B cell (primary cell): ENCODE measurements at regions not wholly inside any gene's neighbourhood (a gene's known extent, or its start where the extent isn't known, plus 50 kb on each side); places are given as distances from the start of the nearest gene placed in this dataset.

Experiments
- ATAC-seq: fragments of 200-7000 bp; cut with Tn5 transposase; one replicate; pipeline ENCODE4 v1.10.0; 2021; ENCODE audit warnings: low read depth, mild to moderate bottlenecking, moderate number of reproducible peaks, moderate library complexity
- CTCF ChIA-PET: fragments of 350-600 bp; sonication (Branson Sonifier 250); formaldehyde crosslinking; loops from one replicate; lab custom pipeline; 2021; ENCODE audit warnings: antibody characterized with exemption, inconsistent platforms; lab: Charles Lee
- POLR2A ChIA-PET: fragments of 350-600 bp; sonication (Branson Sonifier 250); formaldehyde crosslinking; loops from one replicate; lab custom pipeline; 2021; ENCODE audit warnings: antibody characterized with exemption; lab: Charles Lee
- DNase-seq: peaks from one replicate; pipeline ENCODE4 v3.0.0; 2013
- H2AFZ ChIP-seq: 2 replicates; pipeline ENCODE4 v1.6.1; 2012; ENCODE audit warnings: mild to moderate bottlenecking, low read depth, low read length; ENCODE audit not compliant: insufficient read depth, poor library complexity, severe bottlenecking
- H3K27ac ChIP-seq, 2 donors: 1 replicate in 1 of 2; 2 replicates in 1 of 2; pipeline ENCODE4 v1.5.1; 2012 to 2013; ENCODE audit warnings: low read length in 2 of 2, mild to moderate bottlenecking in 2 of 2, moderate library complexity in 1 of 2
- H3K27me3 ChIP-seq, 4 experiments: fragments of 200-600 bp in 1 of 4; sonication (generic) in 1 of 4; replicated peaks in 1 of 4; 1 replicate in 2 of 4; 2 replicates in 2 of 4; pipeline versions ENCODE4 v1.6.1 to v1.7.0; 2013 to 2016; ENCODE audit warnings: low read length in 3 of 4, mild to moderate bottlenecking in 2 of 4, mixed read lengths in 1 of 4, moderate library complexity in 1 of 4; ENCODE audit not compliant: insufficient read depth in 4 of 4, control insufficient read depth in 3 of 4; ENCODE audit errors: control extremely low read depth in 1 of 4
- H3K36me3 ChIP-seq, 2 experiments: replicated peaks in 1 of 2; 1 replicate in 1 of 2; 2 replicates in 1 of 2; pipeline versions ENCODE4 v1.6.1 to v1.7.1; 2013; ENCODE audit warnings: low read length in 1 of 2; ENCODE audit not compliant: insufficient read depth in 2 of 2, control insufficient read depth in 1 of 2; ENCODE audit errors: control extremely low read depth in 1 of 2, extremely low read depth in 1 of 2
- H3K4me1 ChIP-seq, 2 donors: fragments of 200-600 bp in 1 of 2; sonication (generic) in 1 of 2; 1 replicate in 1 of 2; 2 replicates in 1 of 2; pipeline versions ENCODE4 v1.5.1 to v1.6.1; 2013 to 2017; ENCODE audit warnings: low read length in 2 of 2; ENCODE audit not compliant: control insufficient read depth in 2 of 2, insufficient read depth in 2 of 2
- H3K4me2 ChIP-seq: replicated peaks from 2 replicates; pipeline ENCODE3; 2012; ENCODE audit warnings: mild to moderate bottlenecking, low read depth, low read length; ENCODE audit not compliant: poor library complexity, severe bottlenecking
- H3K4me3 ChIP-seq, 5 experiments: fragments of 200-600 bp in 1 of 5; sonication (generic) in 1 of 5; 1 replicate in 3 of 5; 2 replicates in 2 of 5; pipeline versions ENCODE4 v1.5.1 to v1.7.0; 2011 to 2016; ENCODE audit warnings: low read length in 4 of 5, mild to moderate bottlenecking in 4 of 5, low read depth in 2 of 5, control low read depth in 1 of 5, moderate library complexity in 1 of 5; ENCODE audit not compliant: insufficient read depth in 1 of 5; ENCODE audit errors: control extremely low read depth in 1 of 5, extremely low read depth in 1 of 5
- H3K79me2 ChIP-seq: fragments of 200-600 bp; sonication (generic); one replicate; pipeline ENCODE4 v1.6.0; 2016; ENCODE audit warnings: low read length; ENCODE audit not compliant: control insufficient read depth, insufficient read depth
- H3K9ac ChIP-seq: fragments of 200-600 bp; sonication (generic); 2 replicates; pipeline ENCODE4 v1.6.1; 2017; ENCODE audit warnings: mild to moderate bottlenecking, low read length, moderate library complexity
- H3K9me3 ChIP-seq, 3 donors: one replicate each; pipeline versions ENCODE4 v1.6.1 to v1.7.1; 2013; ENCODE audit warnings: low read length in 2 of 3; ENCODE audit not compliant: control insufficient read depth in 2 of 3, insufficient read depth in 1 of 3; ENCODE audit errors: control extremely low read depth in 1 of 3
- H4K20me1 ChIP-seq: 2 replicates; pipeline ENCODE4 v1.6.0; 2012; ENCODE audit warnings: mild to moderate bottlenecking, low read length; ENCODE audit not compliant: insufficient read depth, control insufficient read depth, poor library complexity, severe bottlenecking
- H3K27ac Mint-ChIP-seq: one replicate; pipeline ENCODE4 v1.8.0; 2021; ENCODE audit warnings: mixed read lengths
- H3K27me3 Mint-ChIP-seq: one replicate; pipeline ENCODE4 v1.8.0; 2021; ENCODE audit warnings: mixed read lengths
- H3K4me1 Mint-ChIP-seq: one replicate; pipeline ENCODE4 v1.8.0; 2021; ENCODE audit warnings: mixed read lengths
- H3K4me3 Mint-ChIP-seq: one replicate; pipeline ENCODE4 v1.8.0; 2021; ENCODE audit warnings: mixed read lengths
- H3K9me3 Mint-ChIP-seq: one replicate; pipeline ENCODE4 v1.8.0; 2022; ENCODE audit warnings: mixed read lengths; ENCODE audit not compliant: insufficient read depth
- CTCF ChIP-seq: fragments of 200-600 bp; IDR thresholded peaks from one replicate; pipeline ENCODE4 v1.8.0; 2022; ENCODE audit warnings: antibody characterized with exemption, mild to moderate bottlenecking
- EZH2 ChIP-seq: IDR thresholded peaks from 2 replicates; pipeline ENCODE4 v1.6.1; 2012; ENCODE audit warnings: borderline replicate concordance, low read depth, mild to moderate bottlenecking, moderate library complexity, low read length; ENCODE audit not compliant: insufficient read depth, poor library complexity, severe bottlenecking
- WGBS: methylation state at CpG from one replicate; pipeline ENCODE4 v1.1.5; 2013; ENCODE audit warnings: missing lambda C conversion rate; ENCODE audit not compliant: insufficient coverage; 5-methylcytosine and 5-hydroxymethylcytosine counted together
- intact Hi-C: fragments of 100-400 bp; cut with micrococcal nuclease; formaldehyde crosslinking; loops from one replicate; pipeline ENCODE4 v1.10.0; 2022

- no peak overlapping the region for H3K27ac Mint-ChIP-seq
- no peaks in the 10 kb centered on the region for H3K4me1 Mint-ChIP-seq
- Histone ChIP-seq H3K36me3 (no peaks in the 10 kb centered on the region), H3K4me2 (no peak overlapping the region), H3K27me3 (no peaks in the 10 kb centered on the region), H3K4me1 (no peaks in the 10 kb centered on the region), H3K9me3 (no peaks in the 10 kb centered on the region), H3K4me3 (no peak overlapping the region), H2AFZ (no peak overlapping the region), H3K9ac (no peak overlapping the region), H3K27ac (no peak overlapping the region), H4K20me1 (no peaks in the 10 kb centered on the region), H3K79me2 (no peaks in the 10 kb centered on the region)
- DNase-seq (no peak), ATAC-seq (no peak)
- no peak for TF ChIP-seq EZH2
- TF ChIP-seq CTCF = no peak
- no peaks in the 10 kb centered on the region for H3K9me3 Mint-ChIP-seq
- intact Hi-C loops = no loop called here
- no CpG with 5 or more reads among the region's 3 CpGs for WGBS
- peaks cover 4% of the 10 kb centered on the region for H3K27me3 Mint-ChIP-seq
- no peak overlapping the region for H3K4me3 Mint-ChIP-seq
- ChIA-PET CTCF (interaction anchor here (1.0 kb wide), 1 partner anchor 95 kb away, joined by 3 read pairs; no protein-coding TSS in a partner anchor), POLR2A (no interaction called here)
Observed at GRCh38 chr4:53801373-53801772, 210.1 kb upstream of the LNX1 start.

- H4K20me1 ChIP-seq = no peaks in the 10 kb centered on the region
- H3K4me3 Mint-ChIP-seq = no peak overlapping the region
- H3K36me3 ChIP-seq = no peaks in the 10 kb centered on the region
- no peak overlapping the region for H3K27ac ChIP-seq
- POLR2A ChIA-PET = no interaction called here
- no peaks in the 10 kb centered on the region for H3K4me1 Mint-ChIP-seq
- peaks cover 4% of the 10 kb centered on the region for H3K27me3 Mint-ChIP-seq
- no peaks in the 10 kb centered on the region for H3K79me2 ChIP-seq
- H3K9me3 ChIP-seq = no peaks in the 10 kb centered on the region
- H3K4me3 ChIP-seq = no peak overlapping the region
- no peaks in the 10 kb centered on the region for H3K9me3 Mint-ChIP-seq
- CTCF ChIA-PET = no interaction called here
- no peaks in the 10 kb centered on the region for H3K27me3 ChIP-seq
- H3K9ac ChIP-seq = no peak overlapping the region
- DNase-seq = no peak
- intact Hi-C loops = no loop called here
- WGBS = 92% methylated on average over 2 of the region's 3 CpGs
- no peak overlapping the region for H3K4me2 ChIP-seq
- H3K4me1 ChIP-seq = no peaks in the 10 kb centered on the region
- H2AFZ ChIP-seq = no peak overlapping the region
- H3K27ac Mint-ChIP-seq = no peak overlapping the region
- TF ChIP-seq CTCF (no peak), EZH2 (no peak)
- no peak for ATAC-seq
Observed at GRCh38 chr4:53800741-53801140, 209.5 kb upstream of the LNX1 start.
